Activated CD8-positive, alpha-beta T cell treated with anti-CD3 and anti-CD28 coated beads, Interleukin-2, amount 10 ng/mL, durations not matched to agents 7 days and 5 days (primary cell): ENCODE measurements at regions not wholly inside any gene's neighbourhood (a gene's known extent, or its start where the extent isn't known, plus 50 kb on each side); places are given as distances from the start of the nearest gene placed in this dataset.

ENCODE experiments used
- ATAC-seq: fragments of 150-1000 bp; cut with Tn5 transposase; one replicate; pipeline ENCODE4 v1.10.0; 2021; ENCODE audit warnings: moderate library complexity
- CTCF ChIA-PET: fragments of 350-600 bp; sonication (Branson Sonifier 250); formaldehyde crosslinking; loops from one replicate; lab custom pipeline; 2021; ENCODE audit warnings: antibody characterized with exemption; lab: Charles Lee
- POLR2A ChIA-PET: fragments of 350-600 bp; sonication (Branson Sonifier 250); formaldehyde crosslinking; loops from one replicate; lab custom pipeline; 2021; ENCODE audit warnings: antibody characterized with exemption; lab: Charles Lee
- DNase-seq: peaks from one replicate; pipeline ENCODE4 v3.0.0-alpha.2; 2020
- H3K27ac Mint-ChIP-seq: one replicate; pipeline ENCODE4 v1.8.0; 2021; ENCODE audit warnings: mild to moderate bottlenecking, mixed read lengths
- H3K27me3 Mint-ChIP-seq: one replicate; pipeline ENCODE4 v1.8.0; 2021; ENCODE audit warnings: low read depth, mixed read lengths
- H3K36me3 Mint-ChIP-seq: one replicate; pipeline ENCODE4 v1.8.0; 2021; ENCODE audit warnings: low read depth, mixed read lengths
- H3K4me1 Mint-ChIP-seq: one replicate; pipeline ENCODE4 v1.8.0; 2021; ENCODE audit warnings: low read depth, mixed read lengths
- H3K4me3 Mint-ChIP-seq: one replicate; pipeline ENCODE4 v1.8.0; 2021; ENCODE audit warnings: mild to moderate bottlenecking, mixed read lengths
- H3K9me3 Mint-ChIP-seq: one replicate; pipeline ENCODE4 v1.8.0; 2022; ENCODE audit warnings: mixed read lengths; ENCODE audit not compliant: insufficient read depth

- CTCF ChIA-PET, result no interaction called here
- no peak for DNase-seq
Measured at GRCh38 chr3:150083655-150084042, 113.0 kb upstream of the PFN2 start.

GRCh38 chr3:150082898-150083654, 112.4 kb upstream of the PFN2 start:
- H3K4me3 Mint-ChIP-seq, result no peak overlapping the region
- POLR2A ChIA-PET, result no interaction called here
- no peak for DNase-seq
- no peaks in the 10 kb centered on the region for H3K9me3 Mint-ChIP-seq
- H3K4me1 Mint-ChIP-seq, result no peaks in the 10 kb centered on the region
- H3K36me3 Mint-ChIP-seq, result no peaks in the 10 kb centered on the region
- no peak for ATAC-seq
- CTCF ChIA-PET, result no interaction called here
- no peaks in the 10 kb centered on the region for H3K27me3 Mint-ChIP-seq
- no peak overlapping the region for H3K27ac Mint-ChIP-seq

More at GRCh38 chr3:150083655-150084042, 113.0 kb upstream of the PFN2 start:
- no peak overlapping the region for H3K4me3 Mint-ChIP-seq
- no peaks in the 10 kb centered on the region for H3K36me3 Mint-ChIP-seq
- POLR2A ChIA-PET, result no interaction called here
- no peaks in the 10 kb centered on the region for H3K9me3 Mint-ChIP-seq
- no peak for ATAC-seq
- H3K4me1 Mint-ChIP-seq, result no peaks in the 10 kb centered on the region
- H3K27ac Mint-ChIP-seq, result no peak overlapping the region
- H3K27me3 Mint-ChIP-seq, result peaks cover 2% of the 10 kb centered on the region

- H3K4me3 Mint-ChIP-seq, result no peak overlapping the region
- no peak overlapping the region for H3K27ac Mint-ChIP-seq
- ChIA-PET POLR2A (no interaction called here), CTCF (no interaction called here)
- DNase-seq, result no peak
- H3K9me3 Mint-ChIP-seq, result no peaks in the 10 kb centered on the region
- no peaks in the 10 kb centered on the region for H3K27me3 Mint-ChIP-seq
- no peak for ATAC-seq
- H3K4me1 Mint-ChIP-seq, result no peaks in the 10 kb centered on the region
- no peaks in the 10 kb centered on the region for H3K36me3 Mint-ChIP-seq
Measured at GRCh38 chr3:150081084-150081483, 110.4 kb upstream of the PFN2 start.

- Mint-ChIP-seq H3K27ac (no peak overlapping the region), H3K27me3 (no peaks in the 10 kb centered on the region), H3K4me1 (no peaks in the 10 kb centered on the region), H3K4me3 (no peak overlapping the region), H3K9me3 (no peaks in the 10 kb centered on the region), H3K36me3 (no peaks in the 10 kb centered on the region)
- ChIA-PET POLR2A (no interaction called here), CTCF (no interaction called here)
- ATAC-seq (no peak), DNase-seq (no peak)
Measured at GRCh38 chr3:150080058-150080730, 109.5 kb upstream of the PFN2 start.

GRCh38 chr3:150079029-150079739, 108.5 kb upstream of the PFN2 start:
- Mint-ChIP-seq H3K27me3 (no peaks in the 10 kb centered on the region), H3K4me1 (no peaks in the 10 kb centered on the region), H3K27ac (no peak overlapping the region), H3K4me3 (no peak overlapping the region), H3K9me3 (no peaks in the 10 kb centered on the region), H3K36me3 (no peaks in the 10 kb centered on the region)
- ChIA-PET POLR2A (interaction anchor here (0.5 kb wide), 1 partner anchor 1597 kb away, joined by 3 read pairs; no protein-coding TSS in a partner anchor), CTCF (no interaction called here)
- DNase-seq (no peak), ATAC-seq (no peak)

GRCh38 chr3:150077581-150078247, 107.0 kb upstream of the PFN2 start:
- DNase-seq (no peak), ATAC-seq (no peak)
- no peak overlapping the region for H3K4me3 Mint-ChIP-seq
- no peak overlapping the region for H3K27ac Mint-ChIP-seq
- H3K36me3 Mint-ChIP-seq, result no peaks in the 10 kb centered on the region
- no peaks in the 10 kb centered on the region for H3K27me3 Mint-ChIP-seq
- no peaks in the 10 kb centered on the region for H3K4me1 Mint-ChIP-seq
- ChIA-PET CTCF (no interaction called here), POLR2A (no interaction called here)
- no peaks in the 10 kb centered on the region for H3K9me3 Mint-ChIP-seq

- POLR2A ChIA-PET, result no interaction called here
- H3K9me3 Mint-ChIP-seq, result no peaks in the 10 kb centered on the region
- no peaks in the 10 kb centered on the region for H3K36me3 Mint-ChIP-seq
- CTCF ChIA-PET, result no interaction called here
- no peaks in the 10 kb centered on the region for H3K4me1 Mint-ChIP-seq
- ATAC-seq (no peak), DNase-seq (no peak)
- no peak overlapping the region for H3K27ac Mint-ChIP-seq
- no peak overlapping the region for H3K4me3 Mint-ChIP-seq
- no peaks in the 10 kb centered on the region for H3K27me3 Mint-ChIP-seq
Measured at GRCh38 chr3:150077107-150077506, 106.4 kb upstream of the PFN2 start.

- no peaks in the 10 kb centered on the region for H3K27me3 Mint-ChIP-seq
- H3K36me3 Mint-ChIP-seq, result no peaks in the 10 kb centered on the region
- ChIA-PET CTCF (no interaction called here), POLR2A (no interaction called here)
- DNase-seq (no peak), ATAC-seq (no peak)
- H3K4me1 Mint-ChIP-seq, result no peaks in the 10 kb centered on the region
- H3K27ac Mint-ChIP-seq, result no peak overlapping the region
- no peaks in the 10 kb centered on the region for H3K9me3 Mint-ChIP-seq
- H3K4me3 Mint-ChIP-seq, result no peak overlapping the region
Measured at GRCh38 chr3:150076443-150076842, 105.7 kb upstream of the PFN2 start.

- no peaks in the 10 kb centered on the region for H3K4me1 Mint-ChIP-seq
- POLR2A ChIA-PET, result no interaction called here
- no peaks in the 10 kb centered on the region for H3K9me3 Mint-ChIP-seq
- no peak for ATAC-seq
- no peak overlapping the region for H3K4me3 Mint-ChIP-seq
- no peak overlapping the region for H3K27ac Mint-ChIP-seq
- DNase-seq, result no peak
- peaks cover 6% of the 10 kb centered on the region for H3K27me3 Mint-ChIP-seq
- CTCF ChIA-PET, result no interaction called here
- H3K36me3 Mint-ChIP-seq, result no peaks in the 10 kb centered on the region
Measured at GRCh38 chr3:150075417-150075865, 104.7 kb upstream of the PFN2 start.

GRCh38 chr3:150074697-150075416, 104.2 kb upstream of the PFN2 start:
- CTCF ChIA-PET, result no interaction called here
- H3K27ac Mint-ChIP-seq, result no peak overlapping the region
- no peaks in the 10 kb centered on the region for H3K4me1 Mint-ChIP-seq

GRCh38 chr3:150074277-150074676, 103.6 kb upstream of the PFN2 start:
- Mint-ChIP-seq H3K4me1 (no peaks in the 10 kb centered on the region), H3K27ac (no peak overlapping the region), H3K36me3 (no peaks in the 10 kb centered on the region), H3K27me3 (peaks cover 11% of the 10 kb centered on the region), H3K4me3 (no peak overlapping the region), H3K9me3 (no peaks in the 10 kb centered on the region)
- no peak for ATAC-seq
- ChIA-PET CTCF (no interaction called here), POLR2A (no interaction called here)
- no peak for DNase-seq

More at GRCh38 chr3:150074697-150075416, 104.2 kb upstream of the PFN2 start:
- H3K4me3 Mint-ChIP-seq, result no peak overlapping the region
- no peaks in the 10 kb centered on the region for H3K9me3 Mint-ChIP-seq
- DNase-seq, result no peak
- POLR2A ChIA-PET, result no interaction called here
- no peaks in the 10 kb centered on the region for H3K36me3 Mint-ChIP-seq
- peaks cover 6% of the 10 kb centered on the region for H3K27me3 Mint-ChIP-seq
- no peak for ATAC-seq
